A549 (cell line): ENCODE measurements at regions not wholly inside any gene's neighbourhood (a gene's known extent, or its start where the extent isn't known, plus 50 kb on each side); places are given as distances from the start of the nearest gene placed in this dataset.

ENCODE experiments used
- ATAC-seq, 2 experiments: fragments of 200-7000 bp in 1 of 2; fragments of >200 bp in 1 of 2; cut with Nextera tagmentation in 1 of 2; cut with Tn5 transposase in 1 of 2; 3 replicates each; pipeline versions ENCODE4 v1.8.0 to v1.9.1; 2018 to 2020; ENCODE audit warnings: mild to moderate bottlenecking in 1 of 2, moderate library complexity in 1 of 2
- CTCF ChIA-PET: fragments of 300-600 bp; sonication (Branson Sonifier 250); formaldehyde crosslinking; extraction: SDS; loops from one replicate; lab custom pipeline; 2021; ENCODE audit warnings: antibody characterized with exemption, inconsistent platforms; lab: Yijun Ruan, JAX
- POLR2A ChIA-PET: fragments of 350-600 bp; formaldehyde crosslinking; extraction: SDS; loops from one replicate; lab custom pipeline; 2021; ENCODE audit warnings: antibody characterized with exemption, inconsistent platforms; lab: Yijun Ruan, JAX
- DNase-seq, 2 experiments: peaks; one replicate each; pipeline versions ENCODE4 v3.0.0 to v3.0.0-alpha.2; 2011 to 2016; ENCODE audit warnings: low read depth in 1 of 2, low spot score in 1 of 2
- FAIRE-seq: peaks from 2 replicates; lab custom pipeline; 2011; peaks lifted over from hg19 to GRCh38; lab: Jason Lieb, UNC
- H3K27ac ChIP-seq, 2 experiments: fragments of >200 bp; sonication (Bioruptor Twin); formaldehyde crosslinking; 3 replicates each; pipeline ENCODE4 v1.5.1; 2016 to 2017
- H3K4me1 ChIP-seq: fragments of >200 bp; sonication (Bioruptor Twin); formaldehyde crosslinking; 3 replicates; pipeline ENCODE4 v1.6.1; 2016
- H3K4me2 ChIP-seq: fragments of >200 bp; sonication (Bioruptor Twin); formaldehyde crosslinking; 3 replicates; pipeline ENCODE4 v1.6.1; 2016
- H3K4me3 ChIP-seq: fragments of >200 bp; sonication (Bioruptor Twin); formaldehyde crosslinking; 3 replicates; pipeline ENCODE4 v1.5.1; 2016
- H3K9me3 ChIP-seq: fragments of >200 bp; sonication (Bioruptor Twin); formaldehyde crosslinking; 3 replicates; pipeline ENCODE4 v1.6.1; 2016
- ATOH8 ChIP-seq: fragments of 250-450 bp; sonication (Bioruptor Pico); IDR thresholded peaks from 2 replicates; pipeline ENCODE4 v1.5.0; 2020; ENCODE audit warnings: low read depth, mild to moderate bottlenecking, moderate library complexity
- CBX8 ChIP-seq: fragments of 200-600 bp; sonication (generic); IDR thresholded peaks from 2 replicates; pipeline ENCODE4 v1.6.1; 2016
- CEBPB ChIP-seq, 2 experiments: fragments of >200 bp in 1 of 2; sonication (Bioruptor Twin) in 1 of 2; formaldehyde crosslinking in 1 of 2; IDR thresholded peaks; 2 replicates each; pipeline ENCODE4 v1.6.1; 2012 to 2016
- CHD2 ChIP-seq: fragments of 150-350 bp; IDR thresholded peaks from 2 replicates; pipeline ENCODE4 v1.6.1; 2014; ENCODE audit warnings: low read length; ENCODE audit not compliant: partially characterized antibody
- CTCF ChIP-seq: fragments of >200 bp; sonication (Bioruptor Twin); formaldehyde crosslinking; IDR thresholded peaks from 3 replicates; pipeline ENCODE4 v1.5.1; 2016
- EHMT2 ChIP-seq: fragments of 200-600 bp; sonication (generic); IDR thresholded peaks from 2 replicates; pipeline ENCODE4 v1.6.1; 2016; ENCODE audit warnings: antibody characterized with exemption, low read depth, mild to moderate bottlenecking, moderate library complexity
- EP300 ChIP-seq, 2 experiments: fragments of >200 bp; sonication (Bioruptor Twin); formaldehyde crosslinking; IDR thresholded peaks; 2 replicates in 1 of 2; 3 replicates in 1 of 2; pipeline ENCODE4 v1.6.1; 2016 to 2017
- ESRRA ChIP-seq: fragments of 150-350 bp; IDR thresholded peaks from 2 replicates; pipeline ENCODE4 v1.6.1; 2014; ENCODE audit warnings: mild to moderate bottlenecking, low read length, borderline replicate concordance
- FOSB ChIP-seq: fragments of 250-450 bp; sonication (Bioruptor Pico); IDR thresholded peaks from 2 replicates; pipeline ENCODE4 v1.5.0; 2020; ENCODE audit warnings: mild to moderate bottlenecking, moderate library complexity
- FOSL2 ChIP-seq, 2 experiments: fragments of 450-650 bp in 1 of 2; fragments of >200 bp in 1 of 2; sonication (Bioruptor Twin) in 1 of 2; formaldehyde crosslinking; IDR thresholded peaks; 2 replicates each; pipeline versions ENCODE4 v1.5.0 to v1.6.1; 2016 to 2020; ENCODE audit warnings: mild to moderate bottlenecking in 1 of 2, moderate library complexity in 1 of 2
- HES2 ChIP-seq: fragments of >200 bp; sonication (Bioruptor Twin); formaldehyde crosslinking; IDR thresholded peaks from 2 replicates; pipeline ENCODE4 v1.6.1; 2016
- HEYL ChIP-seq: fragments of 250-450 bp; sonication (Bioruptor Pico); IDR thresholded peaks from 2 replicates; pipeline ENCODE4 v1.8.0; 2021; ENCODE audit warnings: mild to moderate bottlenecking, moderate library complexity
- HOXA7 ChIP-seq: fragments of 250-450 bp; sonication (Bioruptor Pico); IDR thresholded peaks from 2 replicates; pipeline ENCODE4 v1.5.0; 2020; ENCODE audit warnings: mild to moderate bottlenecking, moderate library complexity
- HOXB5 ChIP-seq: fragments of 250-450 bp; sonication (Bioruptor Pico); IDR thresholded peaks from 2 replicates; pipeline ENCODE4 v1.5.0; 2020; ENCODE audit warnings: mild to moderate bottlenecking, moderate library complexity
- JUN ChIP-seq, 2 experiments: fragments of >200 bp; sonication (Bioruptor Twin); formaldehyde crosslinking; IDR thresholded peaks; 2 replicates in 1 of 2; 3 replicates in 1 of 2; pipeline ENCODE4 v1.6.1; 2016 to 2017
- JUNB ChIP-seq: fragments of >200 bp; sonication (Bioruptor Twin); formaldehyde crosslinking; IDR thresholded peaks from 2 replicates; pipeline ENCODE4 v1.6.1; 2016
- KDM5A ChIP-seq: fragments of 200-600 bp; sonication (generic); IDR thresholded peaks from 2 replicates; pipeline ENCODE4 v1.6.1; 2016; ENCODE audit warnings: antibody characterized with exemption, mild to moderate bottlenecking
- MAX ChIP-seq: IDR thresholded peaks from 2 replicates; pipeline ENCODE4 v1.6.1; 2012
- MYC ChIP-seq: IDR thresholded peaks from 2 replicates; pipeline ENCODE4 v1.6.1; 2012; ENCODE audit warnings: mild to moderate bottlenecking, inconsistent platforms, low read length, improper control_type of control experiment, borderline replicate concordance
- NFE2L2 ChIP-seq: fragments of 150-350 bp; conservative IDR thresholded peaks from 2 replicates; pipeline ENCODE4 v1.6.1; 2014; ENCODE audit warnings: low read length
- NR3C1 ChIP-seq: fragments of >200 bp; sonication (Bioruptor Twin); formaldehyde crosslinking; IDR thresholded peaks from 3 replicates; pipeline ENCODE4 v1.6.1; 2017
- PHF8 ChIP-seq: fragments of 200-600 bp; sonication (generic); IDR thresholded peaks from 2 replicates; pipeline ENCODE4 v1.6.1; 2016; ENCODE audit warnings: low read depth, mild to moderate bottlenecking, antibody characterized with exemption, moderate library complexity, borderline replicate concordance
- POLR2AphosphoS2 ChIP-seq: conservative IDR thresholded peaks from 2 replicates; pipeline ENCODE4 v1.6.1; 2012; ENCODE audit warnings: low read length, improper control_type of control experiment, inconsistent platforms
- RARB ChIP-seq: fragments of 250-450 bp; sonication (Bioruptor Pico); IDR thresholded peaks from 2 replicates; pipeline ENCODE4 v1.8.0; 2021; ENCODE audit warnings: mild to moderate bottlenecking, moderate library complexity
- RCOR1 ChIP-seq: fragments of 150-350 bp; IDR thresholded peaks from 2 replicates; pipeline ENCODE4 v1.6.1; 2014; ENCODE audit warnings: antibody characterized with exemption, low read length, low read depth
- RFX5 ChIP-seq: fragments of 450-650 bp; IDR thresholded peaks from 2 replicates; pipeline ENCODE4 v1.7.1; 2014; ENCODE audit warnings: antibody characterized with exemption, mild to moderate bottlenecking, moderate library complexity
- SREBF2 ChIP-seq: fragments of 450-650 bp; IDR thresholded peaks from 2 replicates; pipeline ENCODE4 v1.6.1; 2014; ENCODE audit warnings: mild to moderate bottlenecking, moderate library complexity
- TFCP2L1 ChIP-seq: fragments of 250-450 bp; sonication (Bioruptor Pico); IDR thresholded peaks from 2 replicates; pipeline ENCODE4 v1.5.0; 2021; ENCODE audit warnings: mild to moderate bottlenecking
- TP53 ChIP-seq: fragments of 250-450 bp; sonication (Bioruptor Pico); IDR thresholded peaks from 2 replicates; pipeline ENCODE4 v1.5.0; 2021; ENCODE audit warnings: mild to moderate bottlenecking, moderate library complexity
- ZC3H11A ChIP-seq: fragments of 450-650 bp; IDR thresholded peaks from 2 replicates; pipeline ENCODE4 v1.6.1; 2014; ENCODE audit warnings: antibody characterized with exemption, mild to moderate bottlenecking
- ZFP36 ChIP-seq: fragments of 450-650 bp; IDR thresholded peaks from 2 replicates; pipeline ENCODE4 v1.6.1; 2014; ENCODE audit warnings: borderline replicate concordance; ENCODE audit not compliant: partially characterized antibody
- ZNF302 ChIP-seq: fragments of 250-450 bp; sonication (Bioruptor Pico); IDR thresholded peaks from 2 replicates; pipeline ENCODE4 v1.9.0; 2021; ENCODE audit warnings: inconsistent platforms, mild to moderate bottlenecking, moderate library complexity
- WGBS: methylation state at CpG from one replicate; pipeline ENCODE4 v1.1.6; 2017; ENCODE audit errors: missing lambda C conversion rate; 5-methylcytosine and 5-hydroxymethylcytosine counted together

GRCh38 chr13:79834876-79835275, 353.9 kb downstream of the NDFIP2 start:
- H3K4me3 ChIP-seq = no peak overlapping the region
- ChIA-PET CTCF (no interaction called here), POLR2A (no interaction called here)
- H3K9me3 ChIP-seq = no peaks in the 10 kb centered on the region
- TF ChIP-seq MAX (no peak), ZFP36 (no peak), JUN (IDR thresholded peaks at IDR 0.05) (no peak), ZNF302 (no peak), RFX5 (no peak), HEYL (CRISPR knock-in tag) (no peak), POLR2AphosphoS2 (no peak), RARB (CRISPR knock-in tag) (no peak), HES2 (no peak), RCOR1 (no peak), ESRRA (no peak), EP300 (IDR thresholded peaks at IDR 0.05) (no peak), ATOH8 (CRISPR knock-in tag) (no peak), HOXA7 (no peak), JUNB (no peak), TP53 (CRISPR knock-in tag) (no peak), NR3C1 (no peak), EHMT2 (no peak), FOSL2 (IDR thresholded peaks at IDR 0.05) (no peak), FOSL2 (CRISPR knock-in tag; IDR thresholded peaks at IDR 0.05) (no peak), CBX8 (no peak)
- no peak overlapping the region for H3K4me2 ChIP-seq
- H3K27ac ChIP-seq = no peak overlapping the region
- FAIRE-seq = no peak
- 36% methylated on average over 2 of the region's 2 CpGs for WGBS
- ATAC-seq = no peak
- no peak for DNase-seq
- H3K4me1 ChIP-seq = no peaks in the 10 kb centered on the region

GRCh38 chr13:79833991-79834390, 353.0 kb downstream of the NDFIP2 start:
- DNase-seq (no peak), FAIRE-seq (no peak), ATAC-seq (no peak)
- ChIA-PET POLR2A (no interaction called here), CTCF (no interaction called here)
- Histone ChIP-seq H3K27ac (no peak overlapping the region), H3K4me2 (no peak overlapping the region), H3K9me3 (no peaks in the 10 kb centered on the region), H3K4me3 (no peak overlapping the region), H3K4me1 (no peaks in the 10 kb centered on the region)
- TF ChIP-seq KDM5A (no peak), CEBPB (IDR thresholded peaks at IDR 0.05) (no peak), ZC3H11A (no peak), HEYL (CRISPR knock-in tag) (no peak), ESRRA (no peak), FOSB (CRISPR knock-in tag) (no peak), RARB (CRISPR knock-in tag) (no peak), CHD2 (no peak), TFCP2L1 (no peak), MYC (no peak), HOXB5 (no peak), CTCF (no peak), PHF8 (no peak), NFE2L2 (no peak), SREBF2 (no peak), MAX (no peak), FOSL2 (IDR thresholded peaks at IDR 0.05) (no peak), FOSL2 (CRISPR knock-in tag; IDR thresholded peaks at IDR 0.05) (no peak)
- WGBS = 44% methylated on average over 1 of the region's 1 CpG
